HepG2 (cell line): ENCODE measurements at regions not wholly inside any gene's neighbourhood (a gene's known extent, or its start where the extent isn't known, plus 50 kb on each side); places are given as distances from the start of the nearest gene placed in this dataset.

Source experiments
- BCL6 ChIP-seq: IDR thresholded peaks from 2 replicates; pipeline ENCODE4 v1.6.1; 2016; ENCODE audit warnings: missing genetic modification reagents, missing compliant biosample characterization
- FOXA1 ChIP-seq, 2 experiments: fragments of 450-650 bp in 1 of 2; sonication (generic) in 1 of 2; formaldehyde crosslinking in 1 of 2; IDR thresholded peaks; 2 replicates each; pipeline versions ENCODE4 v1.4.0 to v1.6.1; 2016 to 2020; ENCODE audit warnings: missing genetic modification reagents in 1 of 2
- FOXA3 ChIP-seq: IDR thresholded peaks from 2 replicates; pipeline ENCODE4 v1.6.1; 2016; ENCODE audit warnings: missing genetic modification reagents, missing compliant biosample characterization
- JDP2 ChIP-seq: sonication (generic); formaldehyde crosslinking; IDR thresholded peaks from 2 replicates; pipeline ENCODE4 v1.8.1; 2022; ENCODE audit warnings: missing genetic modification reagents, borderline replicate concordance
- SOX13 ChIP-seq, 3 experiments: fragments of 450-650 bp in 1 of 3; sonication (generic) in 1 of 3; formaldehyde crosslinking in 1 of 3; IDR thresholded peaks in 2 of 3; conservative IDR thresholded peaks in 1 of 3; 2 replicates each; pipeline versions ENCODE4 v1.5.0 to v1.6.1; 2016 to 2020; ENCODE audit warnings: antibody characterized with exemption in 1 of 3, mild to moderate bottlenecking in 1 of 3, missing compliant biosample characterization in 1 of 3, missing genetic modification reagents in 1 of 3, moderate library complexity in 1 of 3
- TBX3 ChIP-seq: fragments of 450-650 bp; IDR thresholded peaks from 2 replicates; pipeline ENCODE4 v1.6.1; 2017; ENCODE audit warnings: antibody characterized with exemption, mild to moderate bottlenecking, inconsistent platforms, borderline replicate concordance
- ZFP36L1 ChIP-seq: sonication (generic); formaldehyde crosslinking; IDR thresholded peaks from 2 replicates; pipeline ENCODE4 v1.8.0; 2022; ENCODE audit warnings: mild to moderate bottlenecking, missing genetic modification reagents, moderate library complexity
- ZMYM4 ChIP-seq: sonication (generic); formaldehyde crosslinking; IDR thresholded peaks from 2 replicates; pipeline ENCODE4 v1.8.1; 2023; ENCODE audit warnings: mild to moderate bottlenecking, missing genetic modification reagents
- ZNF564 ChIP-seq: sonication (generic); formaldehyde crosslinking; IDR thresholded peaks from 2 replicates; pipeline ENCODE4 v1.8.1; 2023; ENCODE audit warnings: mild to moderate bottlenecking, missing genetic modification reagents
- ZNF792 ChIP-seq: IDR thresholded peaks from 2 replicates; pipeline ENCODE4 v1.6.1; 2016
- ZNF850 ChIP-seq: sonication (generic); formaldehyde crosslinking; conservative IDR thresholded peaks from 2 replicates; pipeline ENCODE4 v1.9.0; 2021; ENCODE audit warnings: mild to moderate bottlenecking, missing genetic modification reagents
- TF ChIP-seq, protein P1 (sequence below): sonication (generic); formaldehyde crosslinking; IDR thresholded peaks from 2 replicates; pipeline ENCODE4 v1.5.0; 2020; ENCODE audit warnings: mild to moderate bottlenecking, missing genetic modification reagents

DNA sequence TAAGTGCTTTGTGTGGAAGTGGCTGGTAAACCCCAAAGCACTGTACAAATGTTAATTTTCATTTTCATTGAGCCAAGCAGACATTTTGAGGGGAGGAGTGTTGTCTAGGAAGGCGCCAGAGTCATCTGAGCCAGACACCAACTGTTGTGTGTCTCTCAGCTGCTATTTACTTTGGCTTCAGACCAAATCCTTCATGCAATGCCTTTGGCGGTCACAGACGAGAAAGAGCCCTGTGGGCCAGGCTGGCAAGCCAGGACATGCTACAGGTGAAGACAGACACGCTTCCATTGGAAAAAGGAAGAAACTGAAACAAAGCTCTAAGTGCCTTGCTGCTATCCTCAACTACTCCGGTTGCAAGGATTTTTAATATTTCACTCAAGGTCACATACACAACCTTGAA is 115.4 kb upstream of the CDC42EP3 start (continued):
- TF ChIP-seq, protein P1, sequence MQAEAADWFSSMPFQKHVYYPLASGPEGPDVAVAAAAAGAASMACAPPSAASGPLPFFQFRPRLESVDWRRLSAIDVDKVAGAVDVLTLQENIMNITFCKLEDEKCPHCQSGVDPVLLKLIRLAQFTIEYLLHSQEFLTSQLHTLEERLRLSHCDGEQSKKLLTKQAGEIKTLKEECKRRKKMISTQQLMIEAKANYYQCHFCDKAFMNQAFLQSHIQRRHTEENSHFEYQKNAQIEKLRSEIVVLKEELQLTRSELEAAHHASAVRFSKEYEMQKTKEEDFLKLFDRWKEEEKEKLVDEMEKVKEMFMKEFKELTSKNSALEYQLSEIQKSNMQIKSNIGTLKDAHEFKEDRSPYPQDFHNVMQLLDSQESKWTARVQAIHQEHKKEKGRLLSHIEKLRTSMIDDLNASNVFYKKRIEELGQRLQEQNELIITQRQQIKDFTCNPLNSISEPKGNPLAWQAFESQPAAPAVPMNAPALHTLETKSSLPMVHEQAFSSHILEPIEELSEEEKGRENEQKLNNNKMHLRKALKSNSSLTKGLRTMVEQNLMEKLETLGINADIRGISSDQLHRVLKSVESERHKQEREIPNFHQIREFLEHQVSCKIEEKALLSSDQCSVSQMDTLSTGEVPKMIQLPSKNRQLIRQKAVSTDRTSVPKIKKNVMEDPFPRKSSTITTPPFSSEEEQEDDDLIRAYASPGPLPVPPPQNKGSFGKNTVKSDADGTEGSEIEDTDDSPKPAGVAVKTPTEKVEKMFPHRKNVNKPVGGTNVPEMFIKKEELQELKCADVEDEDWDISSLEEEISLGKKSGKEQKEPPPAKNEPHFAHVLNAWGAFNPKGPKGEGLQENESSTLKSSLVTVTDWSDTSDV (CRISPR knock-in tag): no peak
- TF ChIP-seq BCL6: peak; percentile 65
- TF ChIP-seq ZNF564 (CRISPR knock-in tag): peak; percentile 57; the same call in 1 of the 2 replicates
- TF ChIP-seq ZMYM4 (CRISPR knock-in tag): 0 out of 2 replicates have a peak, but pooled peaks have one; percentile 29
- TF ChIP-seq ZFP36L1 (CRISPR knock-in tag): no peak
- TF ChIP-seq FOXA3 (CRISPR knock-in tag): peak; percentile 94
- TF ChIP-seq JDP2 (CRISPR knock-in tag): no peak
- no peak for TF ChIP-seq ZNF850 (CRISPR knock-in tag)
- TF ChIP-seq ZNF792 (CRISPR knock-in tag): 0 out of 2 replicates have a peak, but pooled peaks have one; percentile 22
- no peak for TF ChIP-seq SOX13 (IDR thresholded peaks at IDR 0.05)
- TF ChIP-seq SOX13 (CRISPR knock-in tag; conservative IDR thresholded peaks at IDR 0.05 in 1 of 2, IDR thresholded peaks at IDR 0.05 in 1 of 2): peak in 1 of 2 experiments; percentile 29; a peak in 1 of 4 replicates
- no peak for TF ChIP-seq TBX3
- TF ChIP-seq FOXA1 (IDR thresholded peaks at IDR 0.05): no peak
- peak; percentile 90 for TF ChIP-seq FOXA1 (CRISPR knock-in tag; IDR thresholded peaks at IDR 0.05)
- TF ChIP-seq, all 625 proteins: peak for 15
